Body of pancreas (tissue), 4 donors: ENCODE measurements at regions not wholly inside any gene's neighbourhood (a gene's known extent, or its start where the extent isn't known, plus 50 kb on each side); places are given as distances from the start of the nearest gene placed in this dataset.

Source experiments
- CTCF ChIP-seq, 7 experiments: fragments of 450-650 bp in 4 of 7; fragments of 200-600 bp in 3 of 7; sonication (generic) in 3 of 7; IDR thresholded peaks; one replicate each; pipeline ENCODE4 v1.5.1; 2016 to 2019; ENCODE audit warnings: antibody characterized with exemption in 7 of 7
- POLR2A ChIP-seq, 3 donors: fragments of 450-650 bp; IDR thresholded peaks; one replicate each; pipeline ENCODE4 v1.6.1; 2016; ENCODE audit warnings: antibody characterized with exemption in 3 of 3, mild to moderate bottlenecking in 2 of 3

- no peak for TF ChIP-seq CTCF (IDR thresholded peaks at IDR 0.05)
- no peak for TF ChIP-seq POLR2A (IDR thresholded peaks at IDR 0.05)
These were observed 103.4 kb upstream of the SERTAD2 start for GRCh38 chr2:64757126-64757525.
